Sigmoid colon (tissue), 4 donors: ENCODE measurements at regions not wholly inside any gene's neighbourhood (a gene's known extent, or its start where the extent isn't known, plus 50 kb on each side); places are given as distances from the start of the nearest gene placed in this dataset.

Source experiments
- CTCF ChIP-seq, 4 experiments: fragments of 450-650 bp in 3 of 4; fragments of 200-600 bp in 1 of 4; IDR thresholded peaks; one replicate each; pipeline ENCODE4 v1.5.1; 2016 to 2019; ENCODE audit warnings: antibody characterized with exemption in 4 of 4, mild to moderate bottlenecking in 3 of 4, moderate library complexity in 2 of 4
- POLR2AphosphoS5 ChIP-seq, 4 donors: sonication (generic); formaldehyde crosslinking; IDR thresholded peaks; one replicate each; pipeline ENCODE4 v1.6.1; 2017; ENCODE audit warnings: antibody characterized with exemption in 4 of 4

- TF ChIP-seq CTCF (IDR thresholded peaks at IDR 0.05) (no peak), POLR2AphosphoS5 (IDR thresholded peaks at IDR 0.05) (no peak)
These were observed 68.7 kb upstream of the ARHGEF3 start for GRCh38 chr3:56870436-56870835.
